ENCODE measurements at regions not wholly inside any gene's neighbourhood (a gene's known extent, or its start where the extent isn't known, plus 50 kb on each side); places are given as distances from the start of the nearest gene placed in this dataset.

DNA sequence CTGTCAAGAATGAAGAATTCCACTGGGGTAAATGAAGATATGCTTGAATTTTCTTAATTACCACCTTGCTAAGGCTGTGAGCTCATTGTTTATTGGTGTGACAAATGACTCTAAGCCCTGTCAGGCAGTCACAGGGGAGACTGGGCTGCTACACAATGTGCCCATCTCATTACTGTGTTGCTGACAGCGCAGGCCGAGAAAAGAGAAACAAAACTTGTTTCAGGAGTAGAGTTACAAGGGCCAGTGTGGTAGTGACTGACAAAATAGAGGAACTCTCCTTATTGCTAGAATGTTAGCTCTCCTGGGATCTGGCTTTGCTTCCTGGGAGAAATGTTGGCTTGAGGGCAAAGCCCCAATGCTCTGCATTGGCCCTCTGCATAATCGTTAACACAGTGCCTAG is 130.4 kb upstream of the CRBN start:
- H3K27ac ChIP-seq, result no peak overlapping the region
- TF ChIP-seq, protein P1, sequence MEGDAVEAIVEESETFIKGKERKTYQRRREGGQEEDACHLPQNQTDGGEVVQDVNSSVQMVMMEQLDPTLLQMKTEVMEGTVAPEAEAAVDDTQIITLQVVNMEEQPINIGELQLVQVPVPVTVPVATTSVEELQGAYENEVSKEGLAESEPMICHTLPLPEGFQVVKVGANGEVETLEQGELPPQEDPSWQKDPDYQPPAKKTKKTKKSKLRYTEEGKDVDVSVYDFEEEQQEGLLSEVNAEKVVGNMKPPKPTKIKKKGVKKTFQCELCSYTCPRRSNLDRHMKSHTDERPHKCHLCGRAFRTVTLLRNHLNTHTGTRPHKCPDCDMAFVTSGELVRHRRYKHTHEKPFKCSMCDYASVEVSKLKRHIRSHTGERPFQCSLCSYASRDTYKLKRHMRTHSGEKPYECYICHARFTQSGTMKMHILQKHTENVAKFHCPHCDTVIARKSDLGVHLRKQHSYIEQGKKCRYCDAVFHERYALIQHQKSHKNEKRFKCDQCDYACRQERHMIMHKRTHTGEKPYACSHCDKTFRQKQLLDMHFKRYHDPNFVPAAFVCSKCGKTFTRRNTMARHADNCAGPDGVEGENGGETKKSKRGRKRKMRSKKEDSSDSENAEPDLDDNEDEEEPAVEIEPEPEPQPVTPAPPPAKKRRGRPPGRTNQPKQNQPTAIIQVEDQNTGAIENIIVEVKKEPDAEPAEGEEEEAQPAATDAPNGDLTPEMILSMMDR (conservative IDR thresholded peaks at IDR 0.05), result no peak

- no peak overlapping the region for H3K27ac ChIP-seq
- TF ChIP-seq, protein P1 (conservative IDR thresholded peaks at IDR 0.05), result no peak
Observed at GRCh38 chr3:3308809-3309208, 129.3 kb upstream of the CRBN start.

DNA sequence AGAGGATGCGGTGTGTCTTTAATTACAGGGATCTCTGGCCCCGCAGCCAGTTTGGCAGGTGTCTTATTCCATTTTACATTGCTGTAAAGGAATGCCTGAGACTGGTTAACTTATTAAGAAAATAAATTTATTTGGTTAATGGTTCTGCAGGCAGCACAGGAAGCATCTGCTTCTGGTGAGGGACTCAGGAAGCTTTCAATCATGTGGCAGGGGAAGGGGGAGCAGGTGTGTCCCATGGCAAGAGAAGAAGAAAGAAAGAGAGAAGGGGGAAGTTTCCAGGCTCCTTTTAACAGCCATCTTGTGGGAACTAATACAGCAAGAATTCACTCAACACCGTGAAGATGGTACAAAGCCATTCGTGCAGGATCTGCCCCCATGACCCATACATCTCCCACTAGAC is 128.0 kb upstream of the CRBN start:
- TF ChIP-seq, protein P1 (conservative IDR thresholded peaks at IDR 0.05), result no peak

DNA sequence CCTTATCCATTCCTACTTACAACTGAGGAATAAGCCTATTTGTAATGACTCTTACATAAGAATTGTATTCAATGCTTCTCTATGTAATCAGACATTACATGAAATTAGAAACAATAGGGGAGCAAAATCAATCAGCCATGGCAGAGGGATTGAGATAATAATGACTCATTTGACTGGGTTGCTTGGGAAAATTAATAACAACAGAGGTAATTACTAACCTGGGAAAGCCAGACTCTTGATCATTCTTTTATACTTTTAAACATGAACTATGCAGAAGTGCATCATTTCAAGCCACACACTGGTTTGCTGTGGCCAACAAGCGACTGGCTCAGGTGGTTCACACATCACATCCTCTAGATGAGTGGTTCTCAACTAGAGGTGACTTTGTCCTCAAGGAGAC is 126.3 kb upstream of the CRBN start:
- TF ChIP-seq, protein P1 (conservative IDR thresholded peaks at IDR 0.05), result no peak
- H3K27ac ChIP-seq, result no peak overlapping the region

More for the DNA sequence above, 128.0 kb upstream of the CRBN start:
- no peak overlapping the region for H3K27ac ChIP-seq

DNA sequence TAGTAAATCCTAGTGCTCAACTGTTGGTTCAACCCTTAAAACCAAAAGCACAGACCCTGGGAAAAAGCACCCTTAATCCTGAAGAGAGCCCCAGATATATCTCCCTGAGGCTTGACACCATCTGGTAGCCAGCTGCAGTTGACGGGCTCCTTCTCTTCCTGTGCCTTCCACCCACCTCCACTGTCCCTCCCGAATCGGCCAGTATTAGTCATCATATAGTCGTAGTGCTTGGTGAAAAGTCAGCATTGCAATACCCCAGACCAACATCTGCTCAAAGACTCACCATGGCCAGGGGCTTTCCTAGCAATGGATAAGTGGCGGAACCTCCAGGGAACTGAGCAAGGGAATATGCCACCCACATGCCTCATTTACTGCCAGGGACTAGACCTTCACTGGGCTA is 125.6 kb upstream of the CRBN start:
- no peak overlapping the region for H3K27ac ChIP-seq
- TF ChIP-seq, protein P1 (conservative IDR thresholded peaks at IDR 0.05), result no peak

DNA sequence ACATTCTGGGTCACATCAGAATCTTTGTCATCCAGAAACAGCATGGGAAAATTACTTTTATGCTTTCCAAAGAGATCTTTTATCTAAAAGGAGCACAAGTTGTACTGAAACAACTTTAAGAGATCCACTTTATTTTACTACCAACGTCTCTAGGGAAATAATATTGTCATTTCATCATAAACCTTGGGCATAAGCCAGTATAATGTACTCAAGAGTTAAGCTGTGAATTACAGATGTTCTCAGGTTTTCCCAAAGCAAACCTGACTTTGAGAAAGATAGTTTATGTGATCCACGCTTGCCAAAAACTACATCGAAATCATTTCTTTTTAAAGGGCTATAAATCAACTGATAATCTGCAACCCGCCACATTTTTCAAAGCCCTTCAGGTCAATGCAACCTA is 124.1 kb upstream of the CRBN start:
- TF ChIP-seq, protein P1 (conservative IDR thresholded peaks at IDR 0.05), result no peak
- H3K27ac ChIP-seq, result no peak overlapping the region

- H3K27ac ChIP-seq, result no peak overlapping the region
- TF ChIP-seq, protein P1 (conservative IDR thresholded peaks at IDR 0.05), result no peak
Observed at GRCh38 chr3:3302964-3303363, 123.5 kb upstream of the CRBN start.

DNA sequence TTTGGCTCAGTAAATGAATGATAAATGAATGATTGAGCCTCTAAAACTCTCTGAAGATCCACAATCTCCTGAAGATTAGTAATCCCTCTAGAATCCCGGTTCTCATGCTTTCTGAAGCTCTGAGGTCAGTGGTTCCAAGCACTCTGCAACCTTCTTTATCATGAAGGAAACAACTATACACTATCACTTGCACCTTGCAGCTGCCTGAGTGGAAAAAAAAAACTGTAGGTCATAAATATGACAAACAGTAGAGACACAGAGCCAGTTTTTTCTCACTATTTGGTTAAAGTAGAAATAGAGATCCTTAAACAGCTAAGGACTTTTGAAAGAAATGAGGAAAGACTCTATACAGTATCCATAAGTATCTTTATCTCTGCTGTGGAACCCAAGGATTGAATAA is 122.0 kb upstream of the CRBN start:
- no peak overlapping the region for H3K27ac ChIP-seq
- TF ChIP-seq, protein P1 (conservative IDR thresholded peaks at IDR 0.05), result no peak

Measured in VCaP (cell line).